ENCODE measurements at regions not wholly inside any gene's neighbourhood (a gene's known extent, or its start where the extent isn't known, plus 50 kb on each side); places are given as distances from the start of the nearest gene placed in this dataset.
A peak's percentile ranks its signal among the peaks of the same experiment; 100 is the strongest.
"Not testable (repeated sequence)": the region's sequence is repeated elsewhere in the genome, so short reads cannot be mapped to it uniquely, and the experiment has no call there.

- no peak for DNase-seq
Measured at GRCh38 chr6:22752522-22752921, 183.2 kb downstream of the HDGFL1 start.

GRCh38 chr6:22754061-22754460 is 184.7 kb downstream of the HDGFL1 start:
- DNase-seq = peak; percentile 5

GRCh38 chr6:22755605-22756004 is 186.2 kb downstream of the HDGFL1 start:
- no peak for DNase-seq

DNA sequence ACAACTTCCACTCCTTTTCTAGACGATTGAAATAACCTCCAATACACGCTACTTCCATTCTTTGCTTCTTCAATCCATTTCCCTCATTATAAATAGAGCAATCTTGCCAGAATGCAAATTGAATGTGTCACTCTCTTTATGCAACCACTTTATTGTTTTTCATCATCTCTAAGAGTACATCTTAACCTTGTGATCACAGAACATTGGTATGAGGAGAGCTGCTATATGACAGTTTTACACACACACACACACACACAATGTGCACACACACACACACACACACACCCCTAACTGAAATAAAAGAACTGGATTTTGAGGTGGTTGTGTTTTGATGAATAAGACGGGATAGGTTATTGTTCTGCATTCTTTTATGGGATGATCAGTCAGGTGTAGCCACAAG is 187.0 kb downstream of the HDGFL1 start:
- DNase-seq = peak; percentile 37

GRCh38 chr6:22764496-22764895 is 195.1 kb downstream of the HDGFL1 start:
- DNase-seq = peak; percentile 47

GRCh38 chr6:22765015-22765414 is 195.6 kb downstream of the HDGFL1 start:
- peak; percentile 6 for DNase-seq

DNA sequence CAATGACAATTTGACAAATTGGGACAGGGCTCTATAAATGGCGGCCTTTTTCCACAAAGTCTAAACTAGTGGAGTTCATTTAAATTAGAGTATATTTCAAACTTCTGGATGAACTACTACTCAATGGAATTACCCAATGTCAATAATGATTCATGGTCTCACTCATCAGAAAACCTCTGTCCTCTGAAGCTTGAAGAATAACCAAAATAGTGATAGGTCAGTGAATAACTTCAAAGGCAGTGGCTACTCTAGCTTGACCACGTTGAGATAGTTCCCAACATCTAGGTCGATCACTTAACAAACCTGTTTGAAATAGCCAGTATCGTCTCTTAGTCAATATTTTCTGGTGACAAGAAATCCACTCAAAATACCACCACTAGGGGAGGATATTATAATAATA is 197.6 kb downstream of the HDGFL1 start:
- no peak for DNase-seq

DNA sequence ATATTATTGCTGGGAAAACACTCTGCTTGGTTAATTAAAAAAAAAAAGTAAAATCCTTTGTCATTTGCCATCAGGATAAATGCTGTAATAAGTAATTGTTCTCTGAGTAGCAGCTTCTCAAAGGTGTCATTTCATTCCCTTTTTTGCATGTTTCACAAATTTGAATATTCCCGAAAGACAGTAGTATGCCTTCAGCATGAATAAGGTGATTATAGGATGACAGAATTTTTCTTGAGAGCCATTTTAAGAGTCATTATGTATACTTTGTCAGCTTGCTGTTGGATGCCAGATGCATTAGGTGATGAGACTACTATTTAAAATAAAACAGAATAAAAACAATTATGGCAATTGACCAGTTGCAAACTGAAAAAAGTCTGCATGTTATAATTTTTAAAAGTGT is 200.7 kb downstream of the HDGFL1 start:
- DNase-seq = no peak

DNA sequence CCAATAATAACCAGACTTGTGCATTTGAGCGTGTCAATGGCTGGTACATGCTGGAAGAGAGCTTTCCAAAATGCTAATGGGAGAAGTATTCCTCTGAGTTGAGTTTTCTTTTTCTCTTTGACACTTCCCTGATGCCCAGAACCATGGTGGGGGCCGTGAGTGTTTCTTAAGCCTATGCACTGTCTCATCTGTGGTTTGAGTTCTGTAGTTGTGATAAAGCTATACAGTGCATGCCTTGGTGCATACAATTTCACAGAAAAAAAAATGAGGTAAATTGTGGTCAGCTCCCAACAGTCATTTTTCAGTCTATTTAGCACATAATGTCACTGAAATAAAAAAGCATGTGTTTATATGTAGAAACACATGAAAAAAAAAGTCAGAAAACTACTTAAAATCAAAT is 204.8 kb downstream of the HDGFL1 start:
- no peak for DNase-seq

DNA sequence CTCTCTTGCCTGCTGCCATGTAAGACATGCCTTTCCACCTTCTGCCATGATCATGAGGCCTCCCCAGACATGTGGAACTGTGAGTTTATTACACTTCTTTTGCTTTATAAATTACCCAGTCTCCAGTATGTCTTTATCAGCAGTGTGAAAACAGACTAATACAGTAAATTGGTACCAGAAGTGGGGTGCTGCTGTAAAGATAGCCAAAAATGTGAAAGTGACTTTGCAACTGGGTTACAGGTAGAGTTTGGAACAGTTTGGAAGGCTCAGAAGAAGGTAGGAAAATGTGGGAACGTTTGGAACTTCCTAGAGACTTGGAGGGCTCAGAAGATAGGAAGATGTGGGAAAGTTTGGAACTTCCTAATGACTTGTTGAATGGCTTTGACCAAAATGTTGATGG is 209.1 kb downstream of the HDGFL1 start:
- not testable (repeated sequence) for DNase-seq

GRCh38 chr6:22779062-22779461 is 209.7 kb downstream of the HDGFL1 start:
- DNase-seq = no peak

GRCh38 chr6:22783931-22784330 is 214.6 kb downstream of the HDGFL1 start:
- no peak for DNase-seq

DNA sequence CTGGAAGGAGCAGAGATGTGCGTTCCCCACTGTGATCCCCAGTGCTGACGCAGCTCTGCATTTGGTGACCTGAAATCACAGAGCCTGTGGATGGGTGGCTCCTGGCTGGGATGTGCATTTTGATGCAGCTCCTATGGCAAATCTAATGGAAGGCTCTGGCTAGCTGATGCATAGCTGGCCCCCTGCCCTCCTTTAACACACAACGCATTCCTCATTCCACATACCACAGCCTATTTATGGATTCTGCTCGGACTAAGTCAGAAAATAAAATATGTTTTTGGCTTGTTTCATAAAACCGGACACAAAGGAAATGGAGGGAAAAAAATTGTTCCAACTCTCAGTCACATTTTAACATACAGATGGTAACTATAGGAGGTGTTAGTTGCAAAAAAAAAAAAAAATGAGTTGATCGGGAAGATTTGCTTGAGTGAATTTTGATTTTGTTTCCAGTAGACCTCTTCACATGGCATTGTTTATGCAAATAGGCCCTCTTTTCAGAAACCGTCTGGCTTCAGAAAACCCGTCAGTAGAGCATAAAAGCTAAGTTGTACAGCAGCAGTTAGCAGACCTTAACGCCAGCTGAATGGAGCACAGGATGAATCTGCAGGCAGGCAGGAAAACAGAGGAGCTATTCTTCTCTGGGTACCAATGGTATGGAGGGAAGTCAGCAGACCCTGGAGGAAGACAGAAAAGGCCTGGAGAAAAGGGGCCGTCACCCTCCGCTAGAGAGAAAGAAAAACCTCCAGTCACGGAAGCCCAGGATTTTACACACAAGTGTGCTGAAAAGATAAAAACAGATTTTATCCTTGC is 215.4 kb downstream of the HDGFL1 start:
- DNase-seq = no peak

GRCh38 chr6:22788038-22788437 is 218.7 kb downstream of the HDGFL1 start:
- no peak for DNase-seq

DNA sequence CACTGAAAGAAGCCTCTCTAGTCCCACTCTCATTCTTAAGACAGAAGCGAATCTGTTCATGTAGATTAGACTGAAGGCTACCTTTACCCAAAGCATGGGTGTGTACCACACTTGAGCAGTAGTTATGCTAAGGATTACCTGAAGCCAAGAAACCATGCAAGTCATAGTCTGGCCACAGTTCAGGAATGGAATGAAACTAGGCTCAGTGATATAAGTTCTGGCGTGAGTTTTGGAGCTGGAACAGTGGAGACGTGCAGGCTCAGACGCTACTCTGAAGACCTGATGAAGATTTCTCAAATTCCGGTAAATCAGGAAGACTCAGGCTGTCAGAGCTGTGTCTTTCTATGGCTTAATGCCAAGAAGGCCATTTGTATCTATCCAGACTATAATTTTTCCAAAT is 219.9 kb downstream of the HDGFL1 start:
- no peak for DNase-seq

DNA sequence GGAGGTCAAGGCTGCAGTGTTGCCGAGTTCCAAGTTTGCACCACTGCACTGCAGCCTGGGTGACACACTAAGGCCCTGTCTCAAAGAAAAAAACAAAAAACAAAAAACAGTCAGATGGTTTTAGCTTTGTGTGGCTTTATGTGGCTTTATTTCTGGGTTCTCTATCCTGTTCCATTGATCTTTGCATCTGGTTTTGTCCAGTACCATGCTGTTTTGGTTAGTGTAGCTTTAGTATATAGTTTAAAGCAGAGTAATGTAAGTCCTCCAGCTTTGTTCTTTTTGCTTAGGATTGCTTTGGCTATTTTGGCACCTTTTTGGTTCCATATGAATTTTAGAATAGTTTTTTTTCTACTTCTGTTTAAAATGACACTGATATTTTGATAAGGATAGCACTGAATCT is 225.5 kb downstream of the HDGFL1 start:
- DNase-seq = no peak

DNA sequence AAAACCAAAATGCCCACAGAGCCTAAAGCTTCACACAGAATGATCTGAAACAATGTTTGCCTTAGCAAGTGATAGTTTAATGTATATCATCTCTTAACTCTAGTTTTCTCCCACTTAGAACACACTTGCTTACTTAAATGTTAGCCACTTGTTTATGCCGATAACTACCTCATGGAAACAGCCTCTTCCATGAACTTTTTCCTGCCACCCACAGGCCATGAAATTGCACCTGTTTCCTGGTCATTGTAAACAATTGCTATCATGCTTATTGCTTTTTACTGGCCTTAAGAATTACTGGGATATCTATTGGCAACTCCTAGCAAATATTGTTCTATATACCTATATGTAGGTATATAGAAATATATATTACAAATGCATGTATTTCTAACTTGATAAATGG is 231.1 kb downstream of the HDGFL1 start:
- DNase-seq = no peak

DNA sequence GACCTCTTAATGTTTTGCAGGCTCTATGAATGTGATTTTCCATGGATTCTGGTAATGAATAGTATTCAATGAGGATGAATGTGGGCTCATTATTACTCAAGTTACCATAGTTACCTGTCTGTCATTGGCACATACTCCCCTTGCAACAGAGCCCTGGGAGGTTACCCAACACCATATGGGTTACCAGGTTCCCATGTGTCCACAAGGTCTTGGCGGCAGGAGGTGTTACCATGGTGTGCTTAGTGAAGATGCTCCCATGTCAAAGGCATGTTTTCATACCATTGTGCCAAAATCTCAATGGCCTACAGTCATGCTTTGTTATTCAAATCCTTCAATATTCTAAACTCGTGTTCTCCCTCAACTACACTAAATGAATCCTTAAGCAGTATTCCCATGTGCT is 232.5 kb downstream of the HDGFL1 start:
- no peak for DNase-seq

GRCh38 chr6:22804620-22805261 is 235.4 kb downstream of the HDGFL1 start:
- no peak for DNase-seq

- no peak for DNase-seq
Measured at GRCh38 chr6:22807261-22807660, 237.9 kb downstream of the HDGFL1 start.

- DNase-seq = no peak
Measured at GRCh38 chr6:22807818-22808217, 238.5 kb downstream of the HDGFL1 start.

- no peak for DNase-seq
Measured at GRCh38 chr6:22808466-22808865, 239.1 kb downstream of the HDGFL1 start.

- DNase-seq = no peak
Measured at GRCh38 chr6:22809370-22809769, 240.0 kb downstream of the HDGFL1 start.

DNA sequence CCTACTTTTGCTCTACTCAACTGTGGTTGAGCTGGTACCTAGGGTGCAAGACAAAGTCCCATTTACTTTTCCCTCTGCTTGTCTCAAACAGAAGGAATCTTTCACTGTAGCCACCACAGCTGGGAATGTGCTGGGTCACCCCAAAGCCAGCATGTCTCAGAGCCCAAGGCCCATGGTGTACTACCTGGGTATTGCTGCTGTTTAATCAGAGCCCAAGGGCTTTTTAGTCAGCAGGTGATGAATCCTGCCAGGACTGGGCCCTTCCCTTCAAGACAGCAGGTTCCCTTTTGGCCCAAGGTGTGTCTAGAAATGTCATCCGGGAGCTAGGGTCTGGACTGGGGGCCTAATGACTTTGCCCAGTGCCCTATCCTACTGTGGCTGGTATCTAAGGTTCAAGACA is 249.8 kb downstream of the HDGFL1 start:
- no peak for DNase-seq

Data from EL (cell line).